H1 (cell line): ENCODE measurements at regions not wholly inside any gene's neighbourhood (a gene's known extent, or its start where the extent isn't known, plus 50 kb on each side); places are given as distances from the start of the nearest gene placed in this dataset.

Experiments used
- CTCF ChIA-PET: fragments of 300-600 bp; sonication (Branson Sonifier 250); formaldehyde crosslinking; loops from one replicate; lab custom pipeline; 2021; ENCODE audit not compliant: partially characterized antibody; lab: Charles Lee
- POLR2A ChIA-PET: fragments of 300-600 bp; sonication (Branson Sonifier 250); formaldehyde crosslinking; loops from one replicate; lab custom pipeline; 2021; ENCODE audit warnings: inconsistent platforms; ENCODE audit not compliant: partially characterized antibody; lab: Charles Lee
- DNase-seq, 2 experiments: peaks; one replicate each; pipeline versions ENCODE4 v3.0.0 to v3.0.0-alpha.2; 2010 to 2022; ENCODE audit warnings: low spot score in 2 of 2, low read depth in 1 of 2, mixed read lengths in 1 of 2
- FAIRE-seq: peaks from 2 replicates; lab custom pipeline; 2011; peaks lifted over from hg19 to GRCh38; lab: Jason Lieb, UNC
- H2AFZ ChIP-seq: 2 replicates; pipeline ENCODE4 v1.8.1; 2012; ENCODE audit warnings: low read length, inconsistent platforms
- H2AK5ac ChIP-seq: 2 replicates; pipeline ENCODE4 v1.6.1; 2013; ENCODE audit warnings: low read depth, low read length
- H2BK120ac ChIP-seq: replicated peaks from 2 replicates; pipeline ENCODE3; 2013; ENCODE audit warnings: low read depth, low read length, inconsistent platforms
- H2BK12ac ChIP-seq: 2 replicates; pipeline ENCODE4 v1.6.1; 2013; ENCODE audit warnings: low read depth, low read length
- H2BK15ac ChIP-seq: 2 replicates; pipeline ENCODE4 v1.6.1; 2013; ENCODE audit warnings: low read length
- H2BK20ac ChIP-seq: 2 replicates; pipeline ENCODE4 v1.6.1; 2013; ENCODE audit warnings: low read length
- H2BK5ac ChIP-seq: 2 replicates; pipeline ENCODE4 v1.6.1; 2013; ENCODE audit warnings: low read depth, low read length
- H3K14ac ChIP-seq: 2 replicates; pipeline ENCODE4 v1.6.1; 2013; ENCODE audit warnings: inconsistent platforms; ENCODE audit not compliant: insufficient read length
- H3K18ac ChIP-seq: 2 replicates; pipeline ENCODE4 v1.6.1; 2013; ENCODE audit warnings: low read length; ENCODE audit errors: extremely low read depth
- H3K23ac ChIP-seq: 2 replicates; pipeline ENCODE4 v1.6.1; 2013; ENCODE audit warnings: inconsistent platforms; ENCODE audit not compliant: insufficient read length
- H3K23me2 ChIP-seq: 2 replicates; pipeline ENCODE4 v1.6.1; 2013; ENCODE audit warnings: low read depth, low read length
- H3K27ac ChIP-seq: 2 replicates; pipeline ENCODE4 v1.6.1; 2011; ENCODE audit warnings: low read depth, low read length, inconsistent platforms
- H3K27me3 ChIP-seq, 4 experiments: replicated peaks in 1 of 4; 1 replicate in 1 of 4; 2 replicates in 3 of 4; pipeline versions ENCODE4 v1.6.1 to v1.8.1; 2011 to 2013; ENCODE audit warnings: low read length in 3 of 4, mild to moderate bottlenecking in 3 of 4, inconsistent platforms in 2 of 4, mixed read lengths in 2 of 4, moderate library complexity in 1 of 4; ENCODE audit not compliant: control insufficient read depth in 3 of 4, insufficient read depth in 3 of 4; ENCODE audit errors: extremely low read depth in 1 of 4
- H3K36me3 ChIP-seq, 4 experiments: 2 replicates each; pipeline versions ENCODE4 v1.6.1 to v1.8.1; 2011 to 2013; ENCODE audit warnings: mild to moderate bottlenecking in 4 of 4, low read length in 3 of 4, moderate library complexity in 2 of 4, control low read depth in 1 of 4, inconsistent platforms in 1 of 4; ENCODE audit not compliant: insufficient read depth in 4 of 4, control insufficient read depth in 2 of 4
- H3K4ac ChIP-seq: replicated peaks from 2 replicates; pipeline ENCODE3; 2013; ENCODE audit warnings: low read length, low read depth, mixed read lengths, inconsistent platforms; ENCODE audit not compliant: insufficient read length
- H3K4me1 ChIP-seq, 4 experiments: replicated peaks in 1 of 4; 1 replicate in 1 of 4; 2 replicates in 3 of 4; pipeline versions ENCODE4 v1.6.1 to v1.8.1; 2011 to 2013; ENCODE audit warnings: low read length in 3 of 4, inconsistent platforms in 2 of 4, mixed read lengths in 1 of 4; ENCODE audit not compliant: insufficient read depth in 4 of 4, control insufficient read depth in 3 of 4
- H3K4me2 ChIP-seq, 2 experiments: 2 replicates each; pipeline versions ENCODE4 v1.6.1 to v1.8.1; 2011 to 2013; ENCODE audit warnings: low read depth in 2 of 2, low read length in 2 of 2, control low read depth in 1 of 2, inconsistent platforms in 1 of 2, mild to moderate bottlenecking in 1 of 2; ENCODE audit not compliant: insufficient read depth in 1 of 2
- H3K4me3 ChIP-seq, 4 experiments: fragments of 200-600, 300-600 bp in 1 of 4; sonication (generic), shearing (Covaris generic), sonication (Bioruptor Twin) in 1 of 4; 2 replicates each; pipeline versions ENCODE4 v1.5.1 to v1.8.1; 2011 to 2016; ENCODE audit warnings: low read length in 4 of 4, low read depth in 3 of 4, control low read depth in 2 of 4, inconsistent platforms in 2 of 4, mild to moderate bottlenecking in 2 of 4, mixed read lengths in 1 of 4, moderate library complexity in 1 of 4; ENCODE audit not compliant: insufficient read depth in 2 of 4; ENCODE audit errors: extremely low read depth in 1 of 4
- H3K56ac ChIP-seq: replicated peaks from 2 replicates; pipeline ENCODE3; 2013; ENCODE audit warnings: low read depth, mild to moderate bottlenecking, mixed read lengths, low read length, inconsistent platforms; ENCODE audit not compliant: insufficient read length
- H3K79me1 ChIP-seq: 2 replicates; pipeline ENCODE4 v1.6.1; 2013; ENCODE audit warnings: low read depth, low read length, control low read depth
- H3K79me2 ChIP-seq, 2 experiments: 2 replicates each; pipeline versions ENCODE4 v1.6.1 to v1.8.1; 2012 to 2013; ENCODE audit warnings: low read length in 2 of 2, mild to moderate bottlenecking in 2 of 2, inconsistent platforms in 1 of 2; ENCODE audit not compliant: insufficient read depth in 2 of 2, control insufficient read depth in 1 of 2
- H3K9ac ChIP-seq, 4 experiments: replicated peaks in 1 of 4; 1 replicate in 1 of 4; 2 replicates in 3 of 4; pipeline versions ENCODE4 v1.6.1 to v1.8.1; 2011 to 2013; ENCODE audit warnings: low read depth in 3 of 4, low read length in 3 of 4, control low read depth in 2 of 4, mild to moderate bottlenecking in 2 of 4, moderate library complexity in 2 of 4, inconsistent platforms in 1 of 4; ENCODE audit errors: extremely low read depth in 1 of 4
- H3K9me3 ChIP-seq, 2 experiments: 2 replicates each; pipeline versions ENCODE4 v1.6.1 to v1.8.1; 2012 to 2013; ENCODE audit warnings: mild to moderate bottlenecking in 2 of 2, moderate library complexity in 2 of 2, control low read depth in 1 of 2, inconsistent platforms in 1 of 2, low read depth in 1 of 2, low read length in 1 of 2, mixed read lengths in 1 of 2; ENCODE audit not compliant: insufficient read depth in 2 of 2
- H4K20me1 ChIP-seq, 2 experiments: replicated peaks in 1 of 2; 2 replicates each; pipeline versions ENCODE3 to v1.8.1; 2011 to 2013; ENCODE audit warnings: inconsistent platforms in 2 of 2, low read length in 2 of 2, mild to moderate bottlenecking in 1 of 2; ENCODE audit not compliant: insufficient read depth in 2 of 2, control insufficient read depth in 1 of 2
- H4K5ac ChIP-seq: 2 replicates; pipeline ENCODE4 v1.6.1; 2013; ENCODE audit warnings: low read length, low read depth, mixed read lengths, inconsistent platforms; ENCODE audit not compliant: insufficient read length
- H4K8ac ChIP-seq: 2 replicates; pipeline ENCODE4 v1.8.0; 2013; ENCODE audit warnings: mild to moderate bottlenecking, moderate library complexity, low read length, inconsistent platforms; ENCODE audit not compliant: insufficient read depth; ENCODE audit errors: extremely low read depth
- H4K91ac ChIP-seq: replicated peaks from 2 replicates; pipeline ENCODE3; 2013; ENCODE audit warnings: low read length, mixed read lengths, inconsistent platforms; ENCODE audit not compliant: insufficient read length
- CBX8 ChIP-seq: fragments of 300-800, 300-1000 bp; sonication (generic); IDR thresholded peaks from 2 replicates; pipeline ENCODE4 v1.7.1; 2016; ENCODE audit warnings: low read depth, low read length, borderline replicate concordance
- EGR1 ChIP-seq: IDR thresholded peaks from 2 replicates; pipeline ENCODE4 v1.6.1; 2011; ENCODE audit warnings: low read depth, low read length, borderline replicate concordance
- HDAC6 ChIP-seq: IDR thresholded peaks from one replicate; pipeline ENCODE4 v1.7.1; 2012; ENCODE audit warnings: low read depth, mild to moderate bottlenecking, inconsistent platforms, low read length, moderate library complexity
- POU5F1 ChIP-seq: IDR thresholded peaks from 2 replicates; pipeline ENCODE4 v1.6.1; 2011; ENCODE audit warnings: low read depth, mild to moderate bottlenecking, low read length, moderate library complexity
- RAD21 ChIP-seq, 2 experiments: IDR thresholded peaks in 1 of 2; conservative IDR thresholded peaks in 1 of 2; 2 replicates each; pipeline ENCODE4 v1.6.1; 2011; ENCODE audit warnings: low read depth in 2 of 2, low read length in 2 of 2, improper control_type of control experiment in 1 of 2, inconsistent platforms in 1 of 2, mild to moderate bottlenecking in 1 of 2, moderate library complexity in 1 of 2
- SIN3A ChIP-seq, 2 experiments: IDR thresholded peaks in 1 of 2; conservative IDR thresholded peaks in 1 of 2; 2 replicates each; pipeline ENCODE4 v1.6.1; 2011 to 2012; ENCODE audit warnings: low read length in 2 of 2, improper control_type of control experiment in 1 of 2, low read depth in 1 of 2, mild to moderate bottlenecking in 1 of 2
- TBP ChIP-seq: IDR thresholded peaks from 2 replicates; pipeline ENCODE4 v1.6.1; 2011; ENCODE audit warnings: low read depth, low read length, improper control_type of control experiment
- TCF12 ChIP-seq: IDR thresholded peaks from 2 replicates; pipeline ENCODE4 v1.6.1; 2011; ENCODE audit warnings: low read depth, mild to moderate bottlenecking, low read length
- TEAD4 ChIP-seq: IDR thresholded peaks from 2 replicates; pipeline ENCODE4 v1.6.1; 2012; ENCODE audit warnings: low read depth, low read length, inconsistent platforms, mixed read lengths
- WGBS, 2 experiments: shearing (Covaris generic) in 1 of 2; methylation state at CpG; one replicate each; pipeline versions ENCODE4 v1.1.6 to v1.1.7; 2013 to 2015; ENCODE audit warnings: low lambda C conversion rate in 2 of 2, mixed read lengths in 2 of 2, inconsistent platforms in 1 of 2, low coverage in 1 of 2, missing lambda C conversion rate in 1 of 2; ENCODE audit not compliant: insufficient replicate concordance in 2 of 2, insufficient coverage in 1 of 2, insufficient read length in 1 of 2; ENCODE audit errors: extremely low coverage in 1 of 2, missing lambda C conversion rate in 1 of 2; 5-methylcytosine and 5-hydroxymethylcytosine counted together

DNA sequence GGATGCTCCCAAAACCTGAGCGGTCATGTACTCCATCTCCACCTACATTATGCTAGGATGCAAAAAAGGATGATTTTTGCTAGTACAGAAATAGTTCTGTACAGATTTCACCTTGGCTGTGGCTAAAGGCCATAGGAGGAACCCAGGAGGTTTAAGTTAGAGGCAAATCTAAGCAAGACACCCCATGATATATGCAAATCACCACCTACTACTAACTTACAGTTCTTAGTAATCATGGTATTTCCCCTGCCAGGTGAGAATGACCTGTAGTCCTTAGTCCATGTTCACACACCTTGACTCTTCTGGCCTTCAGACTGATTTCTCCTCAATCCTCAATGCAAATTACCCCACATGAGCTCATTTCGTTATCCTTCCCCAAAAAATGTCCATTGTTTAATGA, 154.2 kb downstream of the IMPG2 start:
- Histone ChIP-seq H2AK5ac (no peak overlapping the region), H3K4ac (no peak overlapping the region), H4K5ac (no peak overlapping the region), H3K56ac (no peak overlapping the region), H3K79me2 (no peaks in the 10 kb centered on the region), H3K18ac (no peak overlapping the region), H3K23ac (no peak overlapping the region), H4K91ac (no peak overlapping the region), H4K8ac (no peak overlapping the region), H3K27me3 (no peaks in the 10 kb centered on the region), H2BK20ac (no peak overlapping the region), H3K23me2 (no peaks in the 10 kb centered on the region; the same call in 1 of the 2 replicates), H3K4me2 (no peak overlapping the region), H3K79me1 (no peaks in the 10 kb centered on the region; the same call in 1 of the 2 replicates), H2BK5ac (no peak overlapping the region), H2BK120ac (no peak overlapping the region), H2BK15ac (no peak overlapping the region), H2AFZ (no peak overlapping the region), H3K4me3 (no peak overlapping the region), H3K4me1 (no peaks in the 10 kb centered on the region), H3K9ac (no peak overlapping the region), H3K27ac (no peak overlapping the region), H2BK12ac (no peak overlapping the region), H3K14ac (no peak overlapping the region), H4K20me1 (no peaks in the 10 kb centered on the region), H3K36me3 (no peaks in the 10 kb centered on the region), H3K9me3 (no peaks in the 10 kb centered on the region)
- POLR2A ChIA-PET, result no interaction called here
- TF ChIP-seq SIN3A (conservative IDR thresholded peaks at IDR 0.05 in 1 of 2, IDR thresholded peaks at IDR 0.05 in 1 of 2; ENCODE audit: low read depth in 1 of 2, low read length in 2 of 2), result no peak
- no peak for TF ChIP-seq RAD21 (IDR thresholded peaks at IDR 0.05 in 1 of 2, conservative IDR thresholded peaks at IDR 0.05 in 1 of 2; ENCODE audit: low read depth in 2 of 2, low read length in 2 of 2)
- TF ChIP-seq HDAC6, result no peak
- no peak for TF ChIP-seq POU5F1
- no peak for TF ChIP-seq TCF12
- no peak for TF ChIP-seq EGR1
- TF ChIP-seq TBP, result no peak
- no peak for TF ChIP-seq TEAD4
- TF ChIP-seq CBX8, result no peak
- no peak for FAIRE-seq
- no peak for DNase-seq
- WGBS, 2 experiments, result 97% methylated on average over 2 of the region's 2 CpGs; no CpG with 5 or more reads in 1 of the 2 experiments
- CTCF ChIA-PET, result interaction anchor here (0.8 to 1.1 kb wide), 2 partner anchors 94 to 346 kb away, joined by 3 read pairs; no protein-coding TSS in a partner anchor
